ENCODE measurements at regions not wholly inside any gene's neighbourhood (a gene's known extent, or its start where the extent isn't known, plus 50 kb on each side); places are given as distances from the start of the nearest gene placed in this dataset.
"Not testable (repeated sequence)": the region's sequence is repeated elsewhere in the genome, so short reads cannot be mapped to it uniquely, and the experiment has no call there.

DNA sequence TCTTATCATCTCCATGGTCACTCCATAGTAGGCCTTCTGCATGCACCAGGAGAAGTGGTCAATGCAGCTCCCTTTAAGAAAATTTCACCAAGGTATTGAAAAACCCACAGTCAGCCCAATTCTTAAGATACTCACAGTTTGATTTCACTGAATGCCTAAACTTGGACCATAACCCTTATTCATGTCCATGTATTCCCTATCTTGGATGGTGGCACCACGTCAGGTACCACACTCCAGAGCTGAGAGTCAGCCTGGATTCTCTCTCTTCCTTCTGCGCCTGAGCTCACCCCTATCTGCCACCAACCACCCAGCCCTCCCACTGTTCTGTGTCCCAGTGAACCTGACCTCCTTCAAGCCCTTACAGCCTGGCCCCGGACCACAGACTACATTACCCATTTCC is 183.2 kb upstream of the NR2F2 start:
- no peak for DNase-seq

DNA sequence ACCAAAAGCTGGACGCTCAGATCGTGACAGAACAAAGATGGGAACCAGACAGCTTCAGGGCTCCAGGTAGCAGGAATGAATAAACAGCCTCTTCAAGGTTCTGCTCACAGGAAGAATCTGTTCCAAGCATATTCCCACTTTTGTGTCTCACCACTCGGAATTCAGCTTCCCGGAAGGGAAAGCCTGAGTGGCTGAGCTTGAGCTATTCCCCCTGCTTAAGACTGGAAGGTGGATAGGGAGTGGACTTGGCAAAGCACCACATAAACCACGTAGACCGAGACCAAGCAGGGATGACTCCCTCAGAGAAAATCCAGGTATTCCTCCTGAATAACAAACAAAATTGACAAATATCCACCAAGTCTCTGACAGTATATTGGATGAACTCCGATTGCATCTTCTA is 180.2 kb upstream of the NR2F2 start:
- DNase-seq, result no peak

DNA sequence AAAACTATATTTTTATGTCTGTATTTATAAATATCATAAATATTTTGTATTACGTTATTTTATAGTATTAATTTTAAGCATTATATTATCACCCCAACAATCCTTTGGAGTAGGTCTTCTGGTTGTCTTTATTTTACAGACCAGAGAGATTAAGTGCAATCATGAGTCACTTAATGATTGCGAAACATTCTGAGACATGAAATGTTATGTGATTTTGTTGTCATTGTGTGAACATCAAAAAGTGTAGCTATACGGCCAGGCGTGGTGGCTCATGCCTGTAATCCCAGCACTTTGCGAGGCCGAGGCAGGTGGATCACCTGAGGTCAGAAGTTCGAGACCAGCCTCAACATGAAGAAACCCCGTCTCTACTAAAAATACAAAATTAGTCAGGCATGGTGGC is 178.8 kb upstream of the NR2F2 start:
- DNase-seq, result not testable (repeated sequence)

- no peak for DNase-seq
These were observed 176.6 kb upstream of the NR2F2 start for GRCh38 chr15:96153929-96154328.

DNA sequence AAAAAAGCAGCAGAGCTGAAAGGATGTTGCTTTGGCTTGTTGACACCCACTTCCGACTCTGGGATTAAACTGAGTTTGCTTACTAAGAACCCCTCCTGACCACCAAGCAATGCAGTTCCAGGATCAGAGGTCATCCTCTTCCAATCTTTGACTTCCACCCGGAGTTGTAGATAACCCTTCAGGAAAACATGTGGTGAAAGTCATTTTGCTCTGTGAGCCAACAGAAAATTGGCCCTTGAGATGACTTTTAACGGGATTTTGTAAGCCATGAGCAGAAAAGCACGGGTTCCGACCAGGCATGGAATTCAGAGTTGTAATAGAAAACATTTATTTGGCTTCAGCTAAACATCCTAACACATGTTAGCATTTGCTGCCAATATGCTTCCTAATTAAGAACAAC is 171.6 kb upstream of the NR2F2 start:
- no peak for DNase-seq

DNA sequence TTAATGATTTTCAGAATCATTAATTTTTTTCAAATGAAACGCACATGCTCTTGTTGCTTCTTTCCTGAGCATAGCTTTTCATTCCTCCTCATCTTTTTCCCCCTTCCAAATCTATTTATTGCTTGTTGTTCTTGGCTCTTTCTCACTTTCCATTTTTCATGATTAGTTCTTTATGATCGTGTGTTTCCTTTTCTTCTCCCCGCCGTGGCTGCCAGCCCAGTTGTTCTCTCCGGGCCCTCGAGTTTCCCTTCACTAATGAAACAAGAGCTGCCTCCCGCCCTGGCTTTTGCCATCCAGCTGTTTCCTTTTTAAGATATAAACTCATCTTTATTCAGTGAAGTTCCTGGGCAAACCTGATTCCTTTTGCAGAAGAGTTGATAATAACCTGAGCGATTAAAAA is 170.2 kb upstream of the NR2F2 start:
- no peak for DNase-seq

DNA sequence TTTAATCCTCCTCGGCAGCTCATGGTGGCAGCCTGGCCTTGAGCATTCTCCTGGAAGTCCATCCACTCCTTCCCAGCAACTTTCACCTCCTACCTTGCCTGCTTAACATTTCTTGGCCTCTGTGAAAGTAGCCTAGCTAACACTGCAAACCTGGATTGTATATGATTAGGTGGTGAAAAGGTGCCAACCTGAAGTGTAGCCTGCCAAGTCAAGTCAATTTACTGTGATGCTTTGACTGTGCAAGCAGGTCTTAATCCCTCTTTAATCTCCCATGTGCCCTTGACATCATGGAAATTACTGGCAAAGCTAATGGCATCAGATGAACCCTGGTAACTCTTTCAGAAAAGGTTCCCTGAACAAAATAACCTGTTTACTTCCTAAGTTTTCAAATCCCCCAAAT is 169.7 kb upstream of the NR2F2 start:
- DNase-seq, result no peak

- DNase-seq, result no peak
These were observed 168.2 kb upstream of the NR2F2 start for GRCh38 chr15:96162322-96162721.

- DNase-seq, result no peak
These were observed 165.4 kb upstream of the NR2F2 start for GRCh38 chr15:96165081-96165480.

- no peak for DNase-seq
These were observed 164.7 kb upstream of the NR2F2 start for GRCh38 chr15:96165775-96166174.

DNA sequence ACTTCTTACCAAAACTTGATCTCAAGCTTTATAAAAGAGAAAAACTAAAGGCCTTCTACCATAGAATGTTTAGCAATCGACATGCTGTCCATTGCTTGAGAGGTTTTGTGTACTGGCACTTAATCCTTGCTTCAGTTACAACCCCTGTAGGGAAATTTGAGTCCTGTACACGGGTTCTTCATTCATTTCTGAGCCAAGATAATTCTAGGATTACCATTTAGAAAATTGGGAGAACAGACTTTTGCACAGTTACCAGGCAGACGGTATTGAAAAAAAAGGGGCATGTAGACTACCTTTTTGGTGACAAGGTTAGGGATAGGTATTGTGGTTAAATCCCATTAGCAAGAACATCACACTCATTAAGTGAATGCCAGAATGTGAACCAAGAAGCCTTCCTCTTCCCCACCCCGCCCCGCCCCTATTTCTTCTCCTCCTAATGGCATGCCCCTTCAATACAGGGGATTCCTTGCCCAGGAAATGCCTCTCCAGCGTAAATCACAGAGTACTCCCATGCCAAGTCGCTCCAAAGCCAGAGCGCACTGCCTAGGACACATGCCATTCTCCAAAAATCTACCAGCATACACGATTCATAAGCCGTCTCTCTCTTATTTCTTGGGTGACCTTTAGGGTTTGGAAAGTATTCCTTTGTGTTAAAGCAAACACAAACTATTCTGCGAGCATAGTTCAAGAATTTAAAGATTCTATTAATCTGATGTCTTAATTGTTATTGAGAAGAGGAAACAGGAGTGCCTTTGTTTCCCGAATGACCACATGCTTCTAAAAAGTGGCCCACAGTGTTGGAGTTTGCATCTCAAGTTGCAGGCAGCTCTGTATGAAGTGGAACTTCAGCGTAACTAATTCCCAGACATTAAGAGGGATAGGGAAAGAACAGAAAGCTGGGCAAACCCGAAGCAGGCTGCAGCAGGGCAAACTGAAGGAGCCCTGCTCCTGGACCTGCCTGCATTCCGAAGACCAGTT is 164.0 kb upstream of the NR2F2 start:
- DNase-seq, result no peak

DNA sequence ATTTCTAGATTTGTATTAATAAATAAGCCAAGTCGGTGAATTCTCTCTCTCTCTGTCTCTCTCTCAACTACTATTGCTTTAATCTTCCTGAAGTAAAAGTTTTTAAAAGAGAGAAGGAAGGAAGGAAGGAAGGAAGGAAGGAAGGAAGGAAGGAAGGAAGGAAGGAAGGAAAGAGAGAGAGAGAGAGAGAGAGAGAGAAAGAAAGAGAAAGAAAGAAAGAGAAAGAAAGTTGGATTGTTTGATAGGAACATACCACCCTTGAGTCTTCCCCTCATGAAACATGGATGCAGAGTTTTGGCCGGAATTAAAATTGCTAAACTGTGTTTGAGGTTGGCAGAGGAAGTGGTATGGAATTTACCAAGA is 159.9 kb upstream of the NR2F2 start:
- not testable (repeated sequence) for DNase-seq

- no peak for DNase-seq
These were observed 159.3 kb upstream of the NR2F2 start for GRCh38 chr15:96170979-96171739.

GRCh38 chr15:96171853-96172296 is 158.6 kb upstream of the NR2F2 start:
- DNase-seq, result no peak

DNA sequence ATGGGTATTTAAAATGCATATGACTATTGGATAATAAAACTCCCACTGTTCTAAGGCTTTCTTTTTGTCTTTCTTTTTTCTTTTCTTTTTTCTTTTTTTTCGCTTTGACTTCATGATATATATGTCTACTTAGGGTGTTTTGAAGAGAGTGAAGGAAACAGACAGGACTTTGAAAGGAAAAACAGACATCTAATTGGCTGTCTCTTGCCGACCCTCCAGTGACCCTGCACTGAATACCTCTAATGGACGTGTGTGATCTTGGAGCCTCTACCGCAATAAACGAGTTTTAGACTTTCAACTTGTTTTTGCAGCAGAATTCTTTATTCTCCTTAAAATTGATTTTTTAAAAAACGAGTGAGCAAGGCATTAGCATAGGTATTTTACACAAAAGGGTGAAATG is 158.1 kb upstream of the NR2F2 start:
- DNase-seq, result no peak

DNA sequence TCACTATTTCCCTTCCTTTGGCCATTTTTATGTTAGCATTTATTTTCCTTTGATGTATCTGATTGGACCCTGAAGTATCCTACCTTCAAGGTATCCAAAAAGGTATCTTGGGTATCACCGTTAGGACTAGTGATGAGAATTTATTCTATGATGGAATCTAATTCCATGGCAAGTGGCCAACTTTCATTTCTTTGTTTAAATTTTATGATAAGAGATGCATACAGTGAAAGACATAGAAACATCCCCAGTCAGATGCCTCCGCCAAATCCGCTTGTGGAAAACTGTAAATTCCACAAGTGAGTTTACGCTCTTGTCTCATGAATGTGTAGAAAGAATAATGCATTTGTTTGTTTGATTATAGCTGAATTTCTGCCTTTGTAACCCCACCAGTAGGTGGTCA is 153.7 kb upstream of the NR2F2 start:
- DNase-seq, result no peak

DNA sequence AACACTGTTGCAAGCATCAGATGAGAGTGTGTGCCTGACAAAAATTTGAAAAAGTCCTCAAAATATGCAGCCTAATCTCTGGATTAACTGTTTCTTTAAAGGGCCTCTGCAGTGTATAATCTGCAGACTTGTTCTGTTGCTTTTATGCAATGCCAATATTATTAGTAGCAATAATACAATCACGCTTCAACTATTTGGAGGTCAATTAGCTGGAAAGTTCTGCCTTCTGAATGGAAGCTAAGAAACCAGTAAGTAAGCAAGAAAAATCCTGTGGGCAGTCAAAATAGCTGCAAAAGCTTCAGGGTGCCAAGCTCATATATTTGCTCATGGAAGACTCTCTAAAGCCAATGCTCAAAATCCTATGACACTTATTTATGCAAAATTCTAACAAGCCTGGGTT is 153.2 kb upstream of the NR2F2 start:
- no peak for DNase-seq

DNA sequence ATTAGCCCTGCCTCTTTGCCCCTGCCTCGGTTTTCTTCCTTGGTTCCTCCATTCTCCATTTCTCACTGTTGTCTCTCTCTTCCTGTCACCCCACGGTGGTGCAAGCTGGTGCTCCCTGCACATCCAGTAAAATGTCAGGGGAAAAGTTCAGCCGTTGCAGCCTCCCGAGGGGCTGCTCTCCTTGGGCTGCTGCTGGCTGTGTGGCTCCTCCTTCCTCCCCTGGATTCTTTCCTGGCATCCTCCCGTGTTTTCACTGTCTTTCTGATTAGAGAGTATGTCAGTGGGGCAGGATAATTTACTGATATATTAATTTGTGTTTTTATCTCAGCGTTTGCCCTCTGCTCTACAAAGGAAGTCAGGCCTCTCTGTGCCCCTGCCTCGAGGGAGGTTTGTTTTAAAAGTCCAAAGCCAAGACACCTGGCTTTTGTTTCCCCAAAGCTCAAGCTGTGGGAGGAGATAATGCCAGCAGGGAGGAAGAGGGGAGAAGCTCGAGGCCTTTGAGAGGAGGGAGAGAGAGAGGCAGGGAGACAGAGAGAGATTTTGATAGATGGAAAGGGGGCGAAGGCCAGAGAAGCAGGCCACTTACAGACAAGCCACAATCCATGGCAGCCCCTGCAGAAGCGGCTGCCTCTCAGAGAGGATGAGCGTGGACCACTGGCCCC is 150.3 kb upstream of the NR2F2 start:
- no peak for DNase-seq

GRCh38 chr15:96181217-96181616 is 149.3 kb upstream of the NR2F2 start:
- DNase-seq, result no peak

DNA sequence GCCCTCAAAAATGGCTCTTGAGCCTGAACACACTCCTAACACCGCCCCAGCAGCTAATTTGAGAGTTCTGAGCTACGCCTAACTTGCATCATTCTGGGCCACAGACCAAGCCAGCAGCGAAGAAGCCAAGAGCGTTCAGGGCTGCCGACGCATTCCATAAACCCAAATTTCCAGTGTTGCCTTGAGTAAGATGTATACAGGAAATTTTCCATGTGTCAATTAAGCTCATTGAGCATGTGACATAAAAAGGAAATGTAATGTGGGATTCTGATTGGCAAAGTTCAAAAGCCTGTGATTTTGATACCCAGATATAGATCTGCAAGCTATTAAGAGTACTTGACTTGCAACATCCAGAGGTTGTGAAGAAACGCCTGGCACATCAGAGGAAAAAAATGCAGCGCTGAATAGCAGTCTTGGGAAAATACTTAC is 148.6 kb upstream of the NR2F2 start:
- DNase-seq, result no peak

- DNase-seq, result no peak
These were observed 147.6 kb upstream of the NR2F2 start for GRCh38 chr15:96182736-96183513.

DNA sequence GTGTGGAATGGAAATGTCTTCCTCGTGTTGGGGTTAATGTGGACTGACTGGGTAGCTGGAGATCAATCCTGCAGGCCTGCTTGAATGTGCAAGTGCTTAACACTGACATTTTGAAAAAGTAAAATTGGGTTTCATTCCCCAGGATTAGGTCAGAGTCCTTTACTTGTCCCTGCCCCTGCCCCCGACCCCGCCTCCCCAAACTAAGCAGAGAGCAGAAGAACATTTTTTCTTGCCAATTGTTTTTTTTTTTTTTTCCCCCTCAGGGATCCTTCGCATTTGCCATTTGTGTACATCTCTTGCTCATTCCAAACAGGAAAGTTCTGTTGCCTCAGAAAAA is 147.0 kb upstream of the NR2F2 start:
- no peak for DNase-seq

GRCh38 chr15:96183867-96184266 is 146.6 kb upstream of the NR2F2 start:
- DNase-seq, result no peak

Data from GF-D8 (cell line).